ENCODE measurements at regions not wholly inside any gene's neighbourhood (a gene's known extent, or its start where the extent isn't known, plus 50 kb on each side); places are given as distances from the start of the nearest gene placed in this dataset.
"Not testable (repeated sequence)": the region's sequence is repeated elsewhere in the genome, so short reads cannot be mapped to it uniquely, and the experiment has no call there.

GRCh38 chrY:18704198-18704597 lies 69.3 kb downstream of the HSFY2 start:
- not testable (repeated sequence) for H3K79me2 ChIP-seq (replicated peaks; ENCODE audit: insufficient read depth); H3K4me3 ChIP-seq; H3K27ac ChIP-seq (ENCODE audit: low read depth); H3K36me3 ChIP-seq (ENCODE audit: insufficient read depth); H3K27me3 ChIP-seq (ENCODE audit: insufficient read depth); H3K4me2 ChIP-seq; H3K27me3 Mint-ChIP-seq (ENCODE audit: insufficient read depth, low read depth, poor library complexity); H3K27ac Mint-ChIP-seq; H3F3A ChIP-seq (replicated peaks; ENCODE audit: low read depth); DNase-seq (ENCODE audit: low spot score); H3K4me1 Mint-ChIP-seq; H3K4me1 ChIP-seq (ENCODE audit: insufficient read depth); ATAC-seq; H4K20me1 ChIP-seq (replicated peaks; ENCODE audit: insufficient read depth); H3K9me2 ChIP-seq (ENCODE audit: insufficient read depth); H3K9me3 Mint-ChIP-seq; H3K36me3 Mint-ChIP-seq (ENCODE audit: low read depth); H3K4me3 Mint-ChIP-seq; H2AFZ ChIP-seq

GRCh38 chrY:18711785-18712184 lies 61.8 kb downstream of the HSFY2 start:
- peak; percentile 72 for ATAC-seq
- H3K4me1 ChIP-seq (ENCODE audit: insufficient read depth); H3K4me3 ChIP-seq; H2AFZ ChIP-seq; H3K9me2 ChIP-seq (ENCODE audit: insufficient read depth); H4K20me1 ChIP-seq (replicated peaks; ENCODE audit: insufficient read depth); H3K27ac Mint-ChIP-seq; H3K27me3 ChIP-seq (ENCODE audit: insufficient read depth); H3K36me3 ChIP-seq (ENCODE audit: insufficient read depth); H3K79me2 ChIP-seq (replicated peaks; ENCODE audit: insufficient read depth); H3K4me1 Mint-ChIP-seq; H3K36me3 Mint-ChIP-seq (ENCODE audit: low read depth); H3K9me3 Mint-ChIP-seq; H3K27me3 Mint-ChIP-seq (ENCODE audit: insufficient read depth, low read depth, poor library complexity); H3K4me2 ChIP-seq; DNase-seq (ENCODE audit: low spot score); H3K27ac ChIP-seq (ENCODE audit: low read depth); H3F3A ChIP-seq (replicated peaks; ENCODE audit: low read depth); H3K4me3 Mint-ChIP-seq: not testable (repeated sequence)

DNA sequence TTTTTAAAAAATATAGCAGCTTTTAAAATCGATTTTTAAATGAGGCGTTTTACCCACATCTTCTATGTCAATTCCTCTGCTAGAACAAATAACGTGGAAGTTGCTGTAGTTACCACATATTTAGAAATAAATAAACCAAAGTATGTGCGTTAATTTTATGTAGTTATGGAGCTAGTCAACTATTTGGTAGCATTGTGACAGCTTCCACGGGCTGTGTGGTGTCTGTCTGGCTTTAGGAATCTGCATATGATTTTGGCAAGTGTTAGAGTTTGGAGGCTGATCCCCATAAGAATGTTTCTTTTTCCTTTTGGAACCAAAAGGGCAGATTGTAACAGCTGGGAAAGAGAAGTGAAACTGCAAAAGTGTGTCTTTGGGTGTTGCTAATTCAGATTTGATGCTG lies 59.8 kb downstream of the HSFY2 start:
- H3K27ac Mint-ChIP-seq, H3K4me3 Mint-ChIP-seq: not testable (repeated sequence)

DNA sequence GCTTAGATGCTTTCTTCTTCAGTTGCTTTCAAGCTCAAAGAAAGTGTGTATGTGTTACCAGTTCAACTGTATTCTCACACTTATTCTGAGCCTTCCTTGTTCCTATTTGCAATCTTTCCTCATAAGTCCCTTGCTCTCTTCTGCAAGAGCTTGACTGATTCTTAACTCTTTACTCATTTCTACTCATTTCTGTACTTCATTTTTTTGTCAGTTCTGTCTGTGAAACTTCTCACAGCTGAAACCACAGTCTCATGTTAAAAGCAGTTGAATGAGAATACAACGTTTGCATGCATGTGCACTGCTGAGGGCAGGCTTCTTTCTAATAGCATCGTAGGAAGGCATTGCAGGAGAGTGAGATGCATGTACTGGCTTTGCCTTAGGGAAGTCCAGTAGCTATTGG lies 54.8 kb downstream of the HSFY2 start:
- H3K36me3 ChIP-seq (ENCODE audit: insufficient read depth); H3K36me3 Mint-ChIP-seq (ENCODE audit: low read depth); H3K4me1 Mint-ChIP-seq; H2AFZ ChIP-seq; H3K4me3 Mint-ChIP-seq; H3F3A ChIP-seq (replicated peaks; ENCODE audit: low read depth); DNase-seq (ENCODE audit: low spot score); H3K9me2 ChIP-seq (ENCODE audit: insufficient read depth); H3K9me3 Mint-ChIP-seq; H3K27ac Mint-ChIP-seq; H3K27me3 ChIP-seq (ENCODE audit: insufficient read depth); ATAC-seq; H4K20me1 ChIP-seq (replicated peaks; ENCODE audit: insufficient read depth); H3K4me1 ChIP-seq (ENCODE audit: insufficient read depth); H3K4me3 ChIP-seq; H3K27me3 Mint-ChIP-seq (ENCODE audit: insufficient read depth, low read depth, poor library complexity); H3K4me2 ChIP-seq; H3K79me2 ChIP-seq (replicated peaks; ENCODE audit: insufficient read depth); H3K27ac ChIP-seq (ENCODE audit: low read depth): not testable (repeated sequence)

More for the DNA sequence above, 59.8 kb downstream of the HSFY2 start:
- not testable (repeated sequence) for H3K4me2 ChIP-seq; H4K20me1 ChIP-seq (replicated peaks; ENCODE audit: insufficient read depth); H3K4me3 ChIP-seq; H3K27me3 Mint-ChIP-seq (ENCODE audit: insufficient read depth, low read depth, poor library complexity); H3K36me3 ChIP-seq (ENCODE audit: insufficient read depth); H3K9me2 ChIP-seq (ENCODE audit: insufficient read depth); H3K4me1 ChIP-seq (ENCODE audit: insufficient read depth); H2AFZ ChIP-seq; DNase-seq (ENCODE audit: low spot score); H3K9me3 Mint-ChIP-seq; H3K4me1 Mint-ChIP-seq; H3K36me3 Mint-ChIP-seq (ENCODE audit: low read depth); ATAC-seq; H3K79me2 ChIP-seq (replicated peaks; ENCODE audit: insufficient read depth); H3K27me3 ChIP-seq (ENCODE audit: insufficient read depth); H3F3A ChIP-seq (replicated peaks; ENCODE audit: low read depth); H3K27ac ChIP-seq (ENCODE audit: low read depth)

DNA sequence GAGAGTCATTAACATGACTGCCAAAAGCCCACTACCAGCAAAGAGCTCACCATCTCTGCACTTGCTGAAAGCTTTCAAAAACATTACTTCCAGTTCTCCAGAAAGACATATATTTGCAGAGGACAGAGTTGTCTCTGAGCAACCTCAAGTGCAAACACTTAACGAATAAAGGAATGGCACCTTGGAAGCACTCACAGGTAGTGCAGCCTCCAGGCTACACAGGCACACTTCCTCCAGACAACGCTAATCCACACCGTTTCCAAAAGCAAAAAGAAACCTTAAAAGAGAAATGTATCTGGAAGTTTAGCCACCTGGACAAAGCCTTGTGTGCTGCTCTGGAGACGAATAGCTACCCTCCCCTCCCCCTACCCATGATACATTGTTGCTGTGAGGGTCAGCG lies 53.1 kb downstream of the HSFY2 start:
- not testable (repeated sequence) for H3K79me2 ChIP-seq (replicated peaks; ENCODE audit: insufficient read depth); H3K4me2 ChIP-seq; H3K4me1 Mint-ChIP-seq; H3K27ac Mint-ChIP-seq; H3K36me3 Mint-ChIP-seq (ENCODE audit: low read depth); H3K4me1 ChIP-seq (ENCODE audit: insufficient read depth); DNase-seq (ENCODE audit: low spot score); H4K20me1 ChIP-seq (replicated peaks; ENCODE audit: insufficient read depth); H3K9me2 ChIP-seq (ENCODE audit: insufficient read depth); H3K36me3 ChIP-seq (ENCODE audit: insufficient read depth); H3K27me3 Mint-ChIP-seq (ENCODE audit: insufficient read depth, low read depth, poor library complexity); H3K4me3 ChIP-seq; H2AFZ ChIP-seq; H3K27me3 ChIP-seq (ENCODE audit: insufficient read depth); H3K4me3 Mint-ChIP-seq; H3K9me3 Mint-ChIP-seq; ATAC-seq; H3F3A ChIP-seq (replicated peaks; ENCODE audit: low read depth); H3K27ac ChIP-seq (ENCODE audit: low read depth)
